SK-N-SH treated with all-trans-retinoic acid at 6 μM for 48 hours (cell line): ENCODE measurements at regions not wholly inside any gene's neighbourhood (a gene's known extent, or its start where the extent isn't known, plus 50 kb on each side); places are given as distances from the start of the nearest gene placed in this dataset.

Experiments used
- ATAC-seq: fragments of 200-7000 bp; cut with Tn5 transposase; 3 replicates; pipeline ENCODE4 v1.9.1; 2020; ENCODE audit warnings: mild to moderate bottlenecking, moderate library complexity
- ARNTL ChIP-seq: fragments of 450-650 bp; formaldehyde crosslinking; IDR thresholded peaks from 2 replicates; pipeline ENCODE4 v1.5.0; 2020; ENCODE audit warnings: low read depth, mild to moderate bottlenecking, moderate library complexity, borderline replicate concordance
- BACH2 ChIP-seq: fragments of 250-450 bp; sonication (Bioruptor Pico); IDR thresholded peaks from 2 replicates; pipeline ENCODE4 v1.9.0; 2021; ENCODE audit warnings: mild to moderate bottlenecking, borderline replicate concordance
- CSRNP3 ChIP-seq: fragments of 250-450 bp; sonication (Bioruptor Pico); IDR thresholded peaks from 2 replicates; pipeline ENCODE4 v1.5.1; 2021; ENCODE audit warnings: mild to moderate bottlenecking, moderate library complexity
- ESRRG ChIP-seq: fragments of 250-450 bp; sonication (Bioruptor Pico); IDR thresholded peaks from 2 replicates; pipeline ENCODE4 v1.6.1; 2021; ENCODE audit warnings: mild to moderate bottlenecking
- GLIS3 ChIP-seq: fragments of 250-450 bp; sonication (Bioruptor Pico); IDR thresholded peaks from 2 replicates; pipeline ENCODE4 v1.5.0; 2020; ENCODE audit warnings: mild to moderate bottlenecking, moderate library complexity
- ISL1 ChIP-seq: fragments of 250-450 bp; sonication (Bioruptor Pico); IDR thresholded peaks from 2 replicates; pipeline ENCODE4 v2.1.2; 2022; ENCODE audit warnings: mild to moderate bottlenecking, moderate library complexity
- OSR1 ChIP-seq: fragments of 250-450 bp; sonication (Bioruptor Pico); IDR thresholded peaks from 2 replicates; pipeline ENCODE4 v1.8.0; 2022; ENCODE audit warnings: moderate library complexity, mild to moderate bottlenecking, inconsistent platforms
- POU6F1 ChIP-seq: fragments of 250-450 bp; sonication (Bioruptor Pico); IDR thresholded peaks from 2 replicates; pipeline ENCODE4 v1.8.0; 2021; ENCODE audit warnings: low read depth, mild to moderate bottlenecking, moderate library complexity, borderline replicate concordance
- PPARA ChIP-seq: fragments of 250-450 bp; sonication (Bioruptor Pico); IDR thresholded peaks from 2 replicates; pipeline ENCODE4 v1.5.0; 2020; ENCODE audit warnings: mild to moderate bottlenecking, borderline replicate concordance
- RARB ChIP-seq: fragments of 250-450 bp; sonication (Bioruptor Pico); IDR thresholded peaks from 2 replicates; pipeline ENCODE4 v1.8.0; 2021; ENCODE audit warnings: mild to moderate bottlenecking, moderate library complexity
- SNAI2 ChIP-seq: fragments of 250-450 bp; sonication (Bioruptor Pico); IDR thresholded peaks from 2 replicates; pipeline ENCODE4 v1.5.0; 2020; ENCODE audit warnings: mild to moderate bottlenecking, moderate library complexity
- TOX ChIP-seq: fragments of 250-450 bp; sonication (Bioruptor Pico); IDR thresholded peaks from 2 replicates; pipeline ENCODE4 v1.8.0; 2021; ENCODE audit warnings: mild to moderate bottlenecking, moderate library complexity, borderline replicate concordance
- ZC3H10 ChIP-seq: fragments of 250-450 bp; sonication (Bioruptor Pico); IDR thresholded peaks from 2 replicates; pipeline ENCODE4 v1.5.1; 2021; ENCODE audit warnings: mild to moderate bottlenecking, moderate library complexity
- ZFP3 ChIP-seq: fragments of 250-450 bp; sonication (Bioruptor Pico); IDR thresholded peaks from 2 replicates; pipeline ENCODE4 v1.5.0; 2020; ENCODE audit warnings: mild to moderate bottlenecking, moderate library complexity
- ZFP30 ChIP-seq: fragments of 450-650 bp; formaldehyde crosslinking; IDR thresholded peaks from 2 replicates; pipeline ENCODE4 v1.5.0; 2022; ENCODE audit warnings: mild to moderate bottlenecking, moderate library complexity
- ZNF70 ChIP-seq: fragments of 450-650 bp; formaldehyde crosslinking; IDR thresholded peaks from 2 replicates; pipeline ENCODE4 v1.5.0; 2020; ENCODE audit warnings: mild to moderate bottlenecking, moderate library complexity
- ZNF8 ChIP-seq: fragments of 450-650 bp; formaldehyde crosslinking; IDR thresholded peaks from 2 replicates; pipeline ENCODE4 v1.5.0; 2020; ENCODE audit warnings: mild to moderate bottlenecking, moderate library complexity
- TF ChIP-seq, protein P1 (sequence below): fragments of 250-450 bp; sonication (Bioruptor Pico); IDR thresholded peaks from 2 replicates; pipeline ENCODE4 v1.5.1; 2020; ENCODE audit warnings: low read depth, mild to moderate bottlenecking, moderate library complexity
- TF ChIP-seq, protein P2 (sequence below): fragments of 250-450 bp; sonication (Bioruptor Pico); IDR thresholded peaks from 2 replicates; pipeline ENCODE4 v1.8.0; 2020; ENCODE audit warnings: mild to moderate bottlenecking, moderate library complexity, borderline replicate concordance
- TF ChIP-seq, protein P3 (sequence below): fragments of 250-450 bp; sonication (Bioruptor Pico); IDR thresholded peaks from 2 replicates; pipeline ENCODE4 v1.5.0; 2020; ENCODE audit warnings: mild to moderate bottlenecking, moderate library complexity

DNA sequence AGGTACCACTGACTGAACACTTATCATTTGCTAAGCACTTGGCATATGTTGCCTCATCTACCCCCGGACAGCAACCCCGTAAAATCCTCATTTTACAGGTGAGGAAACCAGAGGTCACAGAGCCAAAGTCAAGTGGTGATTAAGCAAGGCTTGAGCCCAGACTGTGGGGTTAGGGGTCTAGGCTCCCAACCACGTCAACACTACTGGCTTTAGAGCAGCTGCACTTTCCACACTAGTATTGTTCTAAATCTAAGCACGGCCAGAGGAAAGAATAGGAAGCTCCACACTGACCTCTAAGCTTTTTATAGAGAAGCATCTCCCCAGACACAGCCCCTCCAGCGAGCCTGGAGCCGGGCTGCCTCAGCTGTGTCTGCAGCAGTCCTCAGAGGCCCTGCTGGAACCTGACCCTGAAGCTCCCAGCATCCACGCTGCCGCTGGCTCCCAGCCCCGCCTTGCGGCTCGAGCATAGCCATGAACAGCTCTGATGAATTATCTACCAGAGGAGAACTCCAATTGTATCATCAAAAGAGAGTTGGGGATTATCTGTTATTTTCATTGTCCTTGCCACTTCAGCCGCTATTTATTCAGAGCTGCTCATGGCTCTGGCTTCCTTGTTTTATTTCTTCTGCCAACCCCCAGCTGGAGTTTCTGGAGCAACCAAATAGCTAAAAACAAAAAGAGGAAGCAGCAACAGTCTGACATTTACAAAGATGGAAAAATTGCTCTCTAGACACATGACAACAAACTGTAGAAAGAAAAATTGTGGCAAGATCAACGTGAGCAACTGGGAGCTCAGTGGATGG lies 62.2 kb upstream of the RTN4 start:
- ATAC-seq: peak; percentile 2

GRCh38 chr2:55111570-55112228 lies 61.4 kb upstream of the RTN4 start:
- peak; percentile 86 for ATAC-seq
- TF ChIP-seq RARB (CRISPR knock-in tag): no peak
- no peak for TF ChIP-seq ZNF70
- no peak for TF ChIP-seq OSR1 (CRISPR knock-in tag)
- TF ChIP-seq POU6F1: no peak
- TF ChIP-seq, protein P1, sequence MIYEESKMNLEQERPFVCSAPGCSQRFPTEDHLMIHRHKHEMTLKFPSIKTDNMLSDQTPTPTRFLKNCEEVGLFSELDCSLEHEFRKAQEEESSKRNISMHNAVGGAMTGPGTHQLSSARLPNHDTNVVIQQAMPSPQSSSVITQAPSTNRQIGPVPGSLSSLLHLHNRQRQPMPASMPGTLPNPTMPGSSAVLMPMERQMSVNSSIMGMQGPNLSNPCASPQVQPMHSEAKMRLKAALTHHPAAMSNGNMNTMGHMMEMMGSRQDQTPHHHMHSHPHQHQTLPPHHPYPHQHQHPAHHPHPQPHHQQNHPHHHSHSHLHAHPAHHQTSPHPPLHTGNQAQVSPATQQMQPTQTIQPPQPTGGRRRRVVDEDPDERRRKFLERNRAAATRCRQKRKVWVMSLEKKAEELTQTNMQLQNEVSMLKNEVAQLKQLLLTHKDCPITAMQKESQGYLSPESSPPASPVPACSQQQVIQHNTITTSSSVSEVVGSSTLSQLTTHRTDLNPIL (CRISPR knock-in tag): no peak
- TF ChIP-seq ZFP30: no peak
- TF ChIP-seq, protein P2, sequence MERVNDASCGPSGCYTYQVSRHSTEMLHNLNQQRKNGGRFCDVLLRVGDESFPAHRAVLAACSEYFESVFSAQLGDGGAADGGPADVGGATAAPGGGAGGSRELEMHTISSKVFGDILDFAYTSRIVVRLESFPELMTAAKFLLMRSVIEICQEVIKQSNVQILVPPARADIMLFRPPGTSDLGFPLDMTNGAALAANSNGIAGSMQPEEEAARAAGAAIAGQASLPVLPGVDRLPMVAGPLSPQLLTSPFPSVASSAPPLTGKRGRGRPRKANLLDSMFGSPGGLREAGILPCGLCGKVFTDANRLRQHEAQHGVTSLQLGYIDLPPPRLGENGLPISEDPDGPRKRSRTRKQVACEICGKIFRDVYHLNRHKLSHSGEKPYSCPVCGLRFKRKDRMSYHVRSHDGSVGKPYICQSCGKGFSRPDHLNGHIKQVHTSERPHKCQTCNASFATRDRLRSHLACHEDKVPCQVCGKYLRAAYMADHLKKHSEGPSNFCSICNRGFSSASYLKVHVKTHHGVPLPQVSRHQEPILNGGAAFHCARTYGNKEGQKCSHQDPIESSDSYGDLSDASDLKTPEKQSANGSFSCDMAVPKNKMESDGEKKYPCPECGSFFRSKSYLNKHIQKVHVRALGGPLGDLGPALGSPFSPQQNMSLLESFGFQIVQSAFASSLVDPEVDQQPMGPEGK (CRISPR knock-in tag): no peak
- TF ChIP-seq ZFP3 (CRISPR knock-in tag): no peak
- TF ChIP-seq, protein P3, sequence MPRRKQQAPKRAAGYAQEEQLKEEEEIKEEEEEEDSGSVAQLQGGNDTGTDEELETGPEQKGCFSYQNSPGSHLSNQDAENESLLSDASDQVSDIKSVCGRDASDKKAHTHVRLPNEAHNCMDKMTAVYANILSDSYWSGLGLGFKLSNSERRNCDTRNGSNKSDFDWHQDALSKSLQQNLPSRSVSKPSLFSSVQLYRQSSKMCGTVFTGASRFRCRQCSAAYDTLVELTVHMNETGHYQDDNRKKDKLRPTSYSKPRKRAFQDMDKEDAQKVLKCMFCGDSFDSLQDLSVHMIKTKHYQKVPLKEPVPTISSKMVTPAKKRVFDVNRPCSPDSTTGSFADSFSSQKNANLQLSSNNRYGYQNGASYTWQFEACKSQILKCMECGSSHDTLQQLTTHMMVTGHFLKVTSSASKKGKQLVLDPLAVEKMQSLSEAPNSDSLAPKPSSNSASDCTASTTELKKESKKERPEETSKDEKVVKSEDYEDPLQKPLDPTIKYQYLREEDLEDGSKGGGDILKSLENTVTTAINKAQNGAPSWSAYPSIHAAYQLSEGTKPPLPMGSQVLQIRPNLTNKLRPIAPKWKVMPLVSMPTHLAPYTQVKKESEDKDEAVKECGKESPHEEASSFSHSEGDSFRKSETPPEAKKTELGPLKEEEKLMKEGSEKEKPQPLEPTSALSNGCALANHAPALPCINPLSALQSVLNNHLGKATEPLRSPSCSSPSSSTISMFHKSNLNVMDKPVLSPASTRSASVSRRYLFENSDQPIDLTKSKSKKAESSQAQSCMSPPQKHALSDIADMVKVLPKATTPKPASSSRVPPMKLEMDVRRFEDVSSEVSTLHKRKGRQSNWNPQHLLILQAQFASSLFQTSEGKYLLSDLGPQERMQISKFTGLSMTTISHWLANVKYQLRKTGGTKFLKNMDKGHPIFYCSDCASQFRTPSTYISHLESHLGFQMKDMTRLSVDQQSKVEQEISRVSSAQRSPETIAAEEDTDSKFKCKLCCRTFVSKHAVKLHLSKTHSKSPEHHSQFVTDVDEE (CRISPR knock-in tag): no peak
- TF ChIP-seq SNAI2 (CRISPR knock-in tag): 0 out of 2 replicates have a peak, but pooled peaks have one; percentile 65
- TF ChIP-seq TOX (CRISPR knock-in tag): no peak
- no peak for TF ChIP-seq ARNTL (CRISPR knock-in tag)
- TF ChIP-seq ISL1 (CRISPR knock-in tag): peak; percentile 58
- TF ChIP-seq CSRNP3 (CRISPR knock-in tag): no peak
- no peak for TF ChIP-seq ZNF8 (CRISPR knock-in tag)
- TF ChIP-seq PPARA: no peak
- TF ChIP-seq ESRRG: no peak
- no peak for TF ChIP-seq BACH2 (CRISPR knock-in tag)
- no peak for TF ChIP-seq GLIS3 (CRISPR knock-in tag)

More for the DNA sequence above, 62.2 kb upstream of the RTN4 start:
- no peak for TF ChIP-seq ZC3H10
- no peak for TF ChIP-seq ZNF8 (CRISPR knock-in tag)
- TF ChIP-seq ZNF70: no peak
- TF ChIP-seq SNAI2 (CRISPR knock-in tag): no peak
- no peak for TF ChIP-seq ZFP3 (CRISPR knock-in tag)
- no peak for TF ChIP-seq ISL1 (CRISPR knock-in tag)
- TF ChIP-seq, protein P2 (CRISPR knock-in tag): no peak
- TF ChIP-seq, protein P3 (CRISPR knock-in tag): no peak
- TF ChIP-seq GLIS3 (CRISPR knock-in tag): no peak
- no peak for TF ChIP-seq ARNTL (CRISPR knock-in tag)
- no peak for TF ChIP-seq RARB (CRISPR knock-in tag)
